Adrenal gland (tissue), 5 donors: ENCODE measurements at regions not wholly inside any gene's neighbourhood (a gene's known extent, or its start where the extent isn't known, plus 50 kb on each side); places are given as distances from the start of the nearest gene placed in this dataset.

Experiments
- POLR2A ChIP-seq, 2 donors: fragments of 450-650 bp; IDR thresholded peaks; one replicate each; pipeline ENCODE4 v1.6.1; 2017; ENCODE audit warnings: antibody characterized with exemption in 2 of 2, mild to moderate bottlenecking in 2 of 2, moderate library complexity in 1 of 2
- TF ChIP-seq, protein P1 (sequence below), 6 experiments: fragments of 450-650 bp in 4 of 6; fragments of 200-600 bp in 2 of 6; sonication (generic) in 1 of 6; IDR thresholded peaks; 1 replicate in 5 of 6; 2 replicates in 1 of 6; pipeline versions ENCODE4 v1.5.1 to v1.8.0; 2016 to 2021; ENCODE audit warnings: antibody characterized with exemption in 6 of 6, mild to moderate bottlenecking in 2 of 6, moderate library complexity in 1 of 6
- donor health status: DM: no; HTN: no; CAD: no.

DNA sequence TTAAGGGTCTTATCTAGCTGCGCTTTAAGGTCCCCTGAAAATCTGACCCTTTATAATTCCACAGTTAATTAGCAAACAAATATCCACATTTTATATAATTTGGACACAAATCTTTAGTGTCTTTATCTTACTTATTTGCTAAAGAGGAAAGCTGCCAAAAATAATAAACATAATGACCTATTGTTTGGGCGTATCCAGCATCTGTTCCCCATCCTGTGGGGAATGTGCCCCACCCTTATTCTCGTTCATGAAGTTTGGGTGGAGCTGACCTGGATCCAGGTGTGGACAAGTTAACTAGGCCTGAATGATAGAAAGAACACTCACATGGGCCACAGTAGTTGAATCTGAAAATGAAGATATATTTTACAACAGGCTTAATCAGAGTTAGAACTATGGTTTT lies 218.3 kb downstream of the CRPPA start:
- TF ChIP-seq, protein P1, sequence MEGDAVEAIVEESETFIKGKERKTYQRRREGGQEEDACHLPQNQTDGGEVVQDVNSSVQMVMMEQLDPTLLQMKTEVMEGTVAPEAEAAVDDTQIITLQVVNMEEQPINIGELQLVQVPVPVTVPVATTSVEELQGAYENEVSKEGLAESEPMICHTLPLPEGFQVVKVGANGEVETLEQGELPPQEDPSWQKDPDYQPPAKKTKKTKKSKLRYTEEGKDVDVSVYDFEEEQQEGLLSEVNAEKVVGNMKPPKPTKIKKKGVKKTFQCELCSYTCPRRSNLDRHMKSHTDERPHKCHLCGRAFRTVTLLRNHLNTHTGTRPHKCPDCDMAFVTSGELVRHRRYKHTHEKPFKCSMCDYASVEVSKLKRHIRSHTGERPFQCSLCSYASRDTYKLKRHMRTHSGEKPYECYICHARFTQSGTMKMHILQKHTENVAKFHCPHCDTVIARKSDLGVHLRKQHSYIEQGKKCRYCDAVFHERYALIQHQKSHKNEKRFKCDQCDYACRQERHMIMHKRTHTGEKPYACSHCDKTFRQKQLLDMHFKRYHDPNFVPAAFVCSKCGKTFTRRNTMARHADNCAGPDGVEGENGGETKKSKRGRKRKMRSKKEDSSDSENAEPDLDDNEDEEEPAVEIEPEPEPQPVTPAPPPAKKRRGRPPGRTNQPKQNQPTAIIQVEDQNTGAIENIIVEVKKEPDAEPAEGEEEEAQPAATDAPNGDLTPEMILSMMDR (IDR thresholded peaks at IDR 0.05): no peak
- no peak for TF ChIP-seq POLR2A (IDR thresholded peaks at IDR 0.05)
